SK-N-MC (cell line): ENCODE measurements at regions not wholly inside any gene's neighbourhood (a gene's known extent, or its start where the extent isn't known, plus 50 kb on each side); places are given as distances from the start of the nearest gene placed in this dataset.

ENCODE experiments used
- EZH2 ChIP-seq: fragments of 200-600 bp; sonication (generic); IDR thresholded peaks from one replicate; pipeline ENCODE4 v1.6.1; 2017; ENCODE audit warnings: antibody characterized with exemption
- FOXP2 ChIP-seq: optimal IDR thresholded peaks from 2 replicates; pipeline ENCODE3; 2011; ENCODE audit warnings: mild to moderate bottlenecking, moderate library complexity; ENCODE audit not compliant: insufficient read depth; ENCODE audit errors: extremely low read length, control extremely low read depth
- POLR2AphosphoS5 ChIP-seq: IDR thresholded peaks from 2 replicates; pipeline ENCODE4 v1.6.1; 2012; ENCODE audit warnings: mild to moderate bottlenecking, low read depth, low read length, borderline replicate concordance

- TF ChIP-seq EZH2 (no peak), POLR2AphosphoS5 (no peak), FOXP2 (no peak)
Measured at GRCh38 chr4:112947616-112948015, 101.8 kb upstream of the ANK2 start.
